ENCODE measurements at regions not wholly inside any gene's neighbourhood (a gene's known extent, or its start where the extent isn't known, plus 50 kb on each side); places are given as distances from the start of the nearest gene placed in this dataset.

DNA sequence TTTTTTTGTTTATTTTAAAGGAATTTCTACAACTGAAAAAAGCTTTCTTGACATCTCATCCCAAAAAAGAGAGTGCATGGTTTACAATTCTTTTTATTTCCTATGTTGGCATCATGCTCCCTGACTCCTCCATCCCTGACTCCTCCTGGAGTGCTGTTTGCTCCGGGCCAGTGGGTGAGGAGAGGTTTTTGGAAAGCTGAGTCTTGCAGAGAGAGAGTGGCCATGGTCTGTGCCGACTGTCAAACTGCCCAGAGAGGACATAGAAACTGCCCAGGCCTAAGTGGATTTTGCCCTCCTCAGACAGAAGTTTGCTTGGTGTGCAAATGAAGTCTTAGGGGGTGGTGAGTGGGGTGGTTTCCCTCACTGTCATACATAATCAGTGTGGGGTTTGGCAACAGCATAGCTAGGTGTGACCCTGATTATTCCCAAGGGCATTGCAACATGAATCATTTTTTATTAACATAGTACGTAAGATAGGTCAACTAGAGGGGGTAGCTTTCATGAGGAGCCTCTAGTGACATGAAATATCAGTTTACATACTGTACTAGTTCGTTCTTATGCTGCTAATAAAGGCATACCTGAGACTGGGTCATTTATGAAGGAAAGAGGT lies 179.8 kb upstream of the UBL3 start:
- no peak for DNase-seq (ENCODE audit: low spot score)
- TF ChIP-seq, protein P1, sequence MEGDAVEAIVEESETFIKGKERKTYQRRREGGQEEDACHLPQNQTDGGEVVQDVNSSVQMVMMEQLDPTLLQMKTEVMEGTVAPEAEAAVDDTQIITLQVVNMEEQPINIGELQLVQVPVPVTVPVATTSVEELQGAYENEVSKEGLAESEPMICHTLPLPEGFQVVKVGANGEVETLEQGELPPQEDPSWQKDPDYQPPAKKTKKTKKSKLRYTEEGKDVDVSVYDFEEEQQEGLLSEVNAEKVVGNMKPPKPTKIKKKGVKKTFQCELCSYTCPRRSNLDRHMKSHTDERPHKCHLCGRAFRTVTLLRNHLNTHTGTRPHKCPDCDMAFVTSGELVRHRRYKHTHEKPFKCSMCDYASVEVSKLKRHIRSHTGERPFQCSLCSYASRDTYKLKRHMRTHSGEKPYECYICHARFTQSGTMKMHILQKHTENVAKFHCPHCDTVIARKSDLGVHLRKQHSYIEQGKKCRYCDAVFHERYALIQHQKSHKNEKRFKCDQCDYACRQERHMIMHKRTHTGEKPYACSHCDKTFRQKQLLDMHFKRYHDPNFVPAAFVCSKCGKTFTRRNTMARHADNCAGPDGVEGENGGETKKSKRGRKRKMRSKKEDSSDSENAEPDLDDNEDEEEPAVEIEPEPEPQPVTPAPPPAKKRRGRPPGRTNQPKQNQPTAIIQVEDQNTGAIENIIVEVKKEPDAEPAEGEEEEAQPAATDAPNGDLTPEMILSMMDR (IDR thresholded peaks at IDR 0.05; ENCODE audit: extremely low read depth, insufficient read depth, missing control alignments): no peak
- in situ Hi-C loops (cut with MboI; ENCODE audit: low pct_unique_long_range_greater_than_20kb, low sequenced_read_pairs, unreplicated experiment): no loop called here

DNA sequence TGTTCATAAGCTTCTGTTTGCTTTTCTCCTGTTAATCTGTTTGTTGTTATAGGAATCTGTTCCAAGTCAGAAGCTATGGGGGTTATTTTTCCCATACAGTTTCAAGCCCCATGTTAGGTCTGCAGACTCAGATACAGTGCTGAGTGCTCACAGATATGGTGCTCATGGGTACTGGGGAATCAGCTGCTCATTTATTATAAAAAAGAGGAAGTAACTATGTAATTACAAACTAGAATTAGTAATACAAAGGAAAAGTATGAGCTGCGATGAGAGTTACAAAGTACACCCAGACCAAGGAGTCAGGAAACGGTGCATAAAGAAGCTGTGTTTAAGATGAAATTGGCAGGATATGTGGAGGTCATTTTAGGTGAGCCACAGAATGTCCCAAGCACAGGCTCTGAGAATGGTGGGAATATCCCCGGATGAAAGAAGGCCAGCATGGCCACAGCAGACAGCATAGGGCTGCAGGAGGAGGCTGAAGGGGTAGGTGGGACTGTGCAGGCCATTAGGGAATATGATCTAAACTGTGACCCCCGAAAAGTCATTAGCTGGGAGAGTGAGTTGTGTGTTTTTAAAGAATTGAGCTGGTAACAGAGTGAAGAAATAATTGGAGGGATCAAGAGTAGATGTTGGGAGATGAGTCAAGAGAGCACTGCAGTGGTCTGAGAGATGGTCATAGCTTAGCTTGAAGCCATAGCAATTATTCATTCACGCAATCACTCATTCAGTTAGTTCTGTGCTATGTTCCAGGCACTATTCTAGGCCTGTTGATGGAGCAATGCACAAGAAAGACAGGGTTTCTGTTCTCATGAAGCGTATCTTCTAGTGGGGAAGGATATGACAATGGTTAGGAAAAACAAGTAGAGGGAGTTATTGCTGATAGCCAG lies 177.4 kb upstream of the UBL3 start:
- DNase-seq (ENCODE audit: low spot score): no peak
- in situ Hi-C loops (cut with MboI; ENCODE audit: low pct_unique_long_range_greater_than_20kb, low sequenced_read_pairs, unreplicated experiment): no loop called here

DNA sequence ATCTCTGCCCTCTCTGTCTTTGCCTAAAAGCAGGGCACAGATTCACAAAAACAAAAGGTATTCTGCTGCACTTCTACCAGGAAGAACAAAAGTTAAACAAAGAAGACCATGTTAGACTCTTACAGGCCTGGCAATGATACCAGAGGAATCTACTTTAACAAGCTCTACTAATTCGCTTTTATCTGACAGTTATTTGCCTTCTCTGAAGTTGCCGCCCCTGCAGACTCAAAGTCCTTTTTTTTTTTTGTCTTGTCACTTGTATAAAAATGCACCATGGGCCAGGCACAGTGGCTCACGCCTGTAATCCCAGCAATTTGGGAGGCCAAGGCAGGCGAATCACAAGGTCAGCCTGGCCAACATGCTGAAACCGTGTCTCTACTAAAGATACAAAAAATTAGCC lies 176.5 kb upstream of the UBL3 start:
- no peak for DNase-seq (ENCODE audit: low spot score)
- in situ Hi-C loops (cut with MboI; ENCODE audit: low pct_unique_long_range_greater_than_20kb, low sequenced_read_pairs, unreplicated experiment): no loop called here
- TF ChIP-seq, protein P1 (IDR thresholded peaks at IDR 0.05; ENCODE audit: extremely low read depth, insufficient read depth, missing control alignments): no peak

More for the DNA sequence above, 177.4 kb upstream of the UBL3 start:
- TF ChIP-seq, protein P1 (IDR thresholded peaks at IDR 0.05; ENCODE audit: extremely low read depth, insufficient read depth, missing control alignments): no peak

DNA sequence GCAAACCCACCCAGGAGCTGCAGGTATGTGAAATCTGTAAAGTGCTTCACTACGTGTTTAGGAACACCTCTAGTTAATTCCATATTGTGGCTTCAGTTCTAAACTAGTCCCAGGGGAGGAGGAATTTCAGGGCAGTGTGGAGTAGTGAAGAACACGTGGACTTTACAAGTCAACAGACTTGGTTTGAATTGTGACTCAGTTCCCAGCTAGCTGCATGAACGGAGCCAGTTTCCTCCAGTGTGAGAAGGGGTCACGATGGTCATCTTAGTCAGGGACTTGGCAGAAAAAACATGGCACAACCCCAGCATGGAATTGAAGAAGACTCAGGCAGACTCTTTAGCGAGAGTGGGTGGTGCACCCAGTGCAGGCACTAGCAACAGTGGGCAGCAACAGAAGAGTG lies 175.7 kb upstream of the UBL3 start:
- in situ Hi-C loops (cut with MboI; ENCODE audit: low pct_unique_long_range_greater_than_20kb, low sequenced_read_pairs, unreplicated experiment): no loop called here
- no peak for DNase-seq (ENCODE audit: low spot score)
- TF ChIP-seq, protein P1 (IDR thresholded peaks at IDR 0.05; ENCODE audit: extremely low read depth, insufficient read depth, missing control alignments): no peak

DNA sequence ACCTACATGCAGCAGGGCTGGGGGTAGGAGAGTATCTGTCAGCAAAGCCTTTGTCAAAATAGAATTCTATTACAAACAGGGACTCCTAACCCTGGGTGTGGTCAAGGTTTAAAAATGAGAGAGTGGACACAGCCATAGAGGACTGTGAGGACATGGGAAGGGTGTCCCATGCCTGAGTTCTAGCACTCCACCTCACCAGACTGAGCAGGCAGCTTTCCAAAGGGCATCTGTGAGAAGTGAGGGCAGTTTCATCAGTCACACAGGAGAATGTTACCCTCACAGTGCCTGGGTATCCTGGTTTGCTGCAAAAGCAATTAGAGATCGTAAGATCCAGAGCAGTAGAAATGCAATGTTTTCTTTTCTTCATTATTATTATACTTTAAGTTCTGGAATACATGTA lies 174.9 kb upstream of the UBL3 start:
- DNase-seq (ENCODE audit: low spot score): no peak
- in situ Hi-C loops (cut with MboI; ENCODE audit: low pct_unique_long_range_greater_than_20kb, low sequenced_read_pairs, unreplicated experiment): no loop called here
- TF ChIP-seq, protein P1 (IDR thresholded peaks at IDR 0.05; ENCODE audit: extremely low read depth, insufficient read depth, missing control alignments): no peak

DNA sequence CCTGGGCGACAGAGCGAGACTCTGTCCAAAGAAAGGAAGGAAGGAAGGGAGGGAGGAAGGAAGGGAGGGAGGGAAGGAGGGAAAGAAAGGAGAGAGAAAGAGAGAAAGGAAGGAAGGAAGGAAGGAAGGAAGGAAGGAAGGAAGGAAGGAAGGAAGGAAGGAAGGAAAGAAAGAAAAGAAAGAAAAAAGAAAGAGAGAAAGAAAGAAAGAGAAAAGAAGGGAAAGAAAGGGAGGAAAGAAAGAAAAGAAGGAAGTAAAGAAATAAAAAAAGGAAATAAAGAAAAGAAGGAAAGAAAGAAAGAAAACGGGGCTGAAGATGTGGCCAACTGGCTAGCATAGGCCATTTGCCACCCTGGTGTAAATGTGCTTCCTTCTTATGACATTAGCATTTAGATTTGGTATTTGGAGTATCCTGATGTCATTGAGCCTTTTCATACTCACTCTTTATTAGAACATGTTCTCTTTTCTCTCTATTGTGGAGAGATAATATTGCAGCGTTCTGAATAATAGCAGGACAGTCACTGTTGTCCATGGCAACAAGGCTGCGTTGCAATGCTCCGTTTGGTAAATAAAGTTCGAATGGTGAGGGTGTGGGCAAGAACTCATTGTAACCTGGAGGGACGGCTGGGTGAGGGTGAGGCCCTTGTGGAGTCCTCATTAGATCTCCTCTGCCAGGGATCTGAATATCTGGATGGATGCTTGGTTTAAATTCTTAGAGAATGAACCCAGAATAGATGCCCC lies 173.9 kb upstream of the UBL3 start:
- in situ Hi-C loops (cut with MboI; ENCODE audit: low pct_unique_long_range_greater_than_20kb, low sequenced_read_pairs, unreplicated experiment): no loop called here
- DNase-seq (ENCODE audit: low spot score): no peak
- TF ChIP-seq, protein P1 (IDR thresholded peaks at IDR 0.05; ENCODE audit: extremely low read depth, insufficient read depth, missing control alignments): no peak

Data from GM13977 (cell line).